Left lung (tissue), 4 donors: ENCODE measurements at regions not wholly inside any gene's neighbourhood (a gene's known extent, or its start where the extent isn't known, plus 50 kb on each side); places are given as distances from the start of the nearest gene placed in this dataset.

Source experiments
- ATAC-seq: fragments of 200-7000 bp; cut with Tn5 transposase; one replicate; pipeline ENCODE4 v1.9.1; 2020; ENCODE audit warnings: moderate library complexity
- DNase-seq, 4 donors: peaks; one replicate each; pipeline ENCODE4 v3.0.0-alpha.2; 2013 to 2020
- H3K27ac ChIP-seq, 2 donors: fragments of 200-600 bp; sonication (generic) in 1 of 2; one replicate each; pipeline versions ENCODE4 v1.5.0 to v1.8.0; 2020 to 2021
- H3K27me3 ChIP-seq, 2 donors: fragments of 200-600 bp; sonication (generic) in 1 of 2; one replicate each; pipeline versions ENCODE4 v1.5.0 to v1.8.0; 2020 to 2021
- H3K36me3 ChIP-seq, 2 donors: fragments of 200-600 bp; sonication (generic) in 1 of 2; one replicate each; pipeline versions ENCODE4 v1.5.0 to v1.8.0; 2020 to 2021
- H3K4me1 ChIP-seq, 2 donors: fragments of 200-600 bp; one replicate each; pipeline ENCODE4 v1.8.0; 2021
- H3K4me3 ChIP-seq, 2 donors: fragments of 200-600 bp; sonication (generic) in 1 of 2; one replicate each; pipeline versions ENCODE4 v1.5.0 to v1.8.0; 2020 to 2021; ENCODE audit warnings: mild to moderate bottlenecking in 1 of 2
- H3K9me3 ChIP-seq, 2 donors: fragments of 200-600 bp; sonication (generic) in 1 of 2; one replicate each; pipeline versions ENCODE4 v1.5.0 to v1.8.0; 2020 to 2021
- CTCF ChIP-seq, 2 donors: fragments of 200-600 bp; sonication (generic) in 1 of 2; IDR thresholded peaks; one replicate each; pipeline versions ENCODE4 v1.5.0 to v1.8.0; 2021; ENCODE audit warnings: antibody characterized with exemption in 2 of 2
- intact Hi-C, 2 donors: fragments of 100-400 bp; cut with DNase I; formaldehyde crosslinking; loops; one replicate each; pipeline versions ENCODE4 v1.11.2 to v1.14.2; 2022
- donor health status: DM: no; HTN: yes; CAD: no.
- donor health status: DM: no; HTN: no; CAD: no.

GRCh38 chr18:11251229-11251890 lies 102.0 kb upstream of the PIEZO2 start:
- H3K27ac ChIP-seq, result peak overlapping the region in 1 of 2 donors; percentile 33
- intact Hi-C loops, result no loop called here
- no peaks in the 10 kb centered on the region for H3K36me3 ChIP-seq
- H3K4me1 ChIP-seq, result no peaks in the 10 kb centered on the region
- peak; percentile 33 for ATAC-seq
- H3K4me3 ChIP-seq, result no peak overlapping the region
- no peaks in the 10 kb centered on the region for H3K27me3 ChIP-seq
- peak in 1 of 4 donors; percentile 64 for DNase-seq
- H3K9me3 ChIP-seq, result no peaks in the 10 kb centered on the region
- TF ChIP-seq CTCF (IDR thresholded peaks at IDR 0.05), result no peak

- H3K9me3 ChIP-seq, result no peaks in the 10 kb centered on the region
- H3K36me3 ChIP-seq, result no peaks in the 10 kb centered on the region
- TF ChIP-seq CTCF (IDR thresholded peaks at IDR 0.05), result no peak
- H3K4me1 ChIP-seq, result no peaks in the 10 kb centered on the region
- no peak overlapping the region for H3K4me3 ChIP-seq
- intact Hi-C loops, result no loop called here
- ATAC-seq, result no peak
- H3K27ac ChIP-seq, result no peak overlapping the region
- DNase-seq, result no peak
- no peaks in the 10 kb centered on the region for H3K27me3 ChIP-seq
These were observed 100.0 kb upstream of the PIEZO2 start for GRCh38 chr18:11249391-11249790.

DNA sequence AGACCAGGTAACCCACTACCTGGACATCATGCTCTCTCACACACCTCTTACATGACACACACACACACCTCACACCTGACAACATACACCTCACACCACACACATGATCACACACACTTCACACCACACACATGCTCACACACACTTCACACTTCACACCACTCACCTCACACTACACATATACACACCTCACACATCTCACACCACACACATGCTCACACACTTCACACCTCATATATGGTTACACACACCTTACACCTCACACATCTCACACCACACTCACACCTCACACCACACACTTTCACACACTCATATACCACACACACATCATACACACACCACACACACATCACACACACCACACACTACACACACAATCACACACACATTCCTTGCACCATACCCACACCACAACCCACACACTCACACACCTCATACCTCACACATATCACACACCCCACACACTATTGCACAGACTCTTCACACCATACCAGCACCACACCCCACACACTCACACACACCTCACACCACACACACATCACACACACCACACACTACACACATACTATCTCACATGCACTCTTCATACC lies 98.1 kb upstream of the PIEZO2 start:
- Histone ChIP-seq H3K27ac (peak overlapping the region in 1 of 2 donors; percentile 13), H3K4me3 (no peak overlapping the region), H3K36me3 (no peaks in the 10 kb centered on the region), H3K9me3 (no peaks in the 10 kb centered on the region), H3K27me3 (no peaks in the 10 kb centered on the region), H3K4me1 (no peaks in the 10 kb centered on the region)
- ATAC-seq (no peak), DNase-seq (no peak)
- no peak for TF ChIP-seq CTCF (IDR thresholded peaks at IDR 0.05)
- intact Hi-C loops, result no loop called here

- peak overlapping the region in 1 of 2 donors; percentile 44 for H3K27ac ChIP-seq
These were observed 97.3 kb upstream of the PIEZO2 start for GRCh38 chr18:11246495-11247300.

More at GRCh38 chr18:11246495-11247300, 97.3 kb upstream of the PIEZO2 start:
- intact Hi-C loops, result no loop called here
- no peaks in the 10 kb centered on the region for H3K27me3 ChIP-seq
- no peak for TF ChIP-seq CTCF (IDR thresholded peaks at IDR 0.05)
- ATAC-seq (peak; percentile 45), DNase-seq (no peak)
- no peaks in the 10 kb centered on the region for H3K36me3 ChIP-seq
- no peak overlapping the region for H3K4me3 ChIP-seq
- no peaks in the 10 kb centered on the region for H3K9me3 ChIP-seq
- H3K4me1 ChIP-seq, result no peaks in the 10 kb centered on the region
